A549 (cell line): ENCODE measurements at regions not wholly inside any gene's neighbourhood (a gene's known extent, or its start where the extent isn't known, plus 50 kb on each side); places are given as distances from the start of the nearest gene placed in this dataset.

Experiments used
- BHLHE40 ChIP-seq: IDR thresholded peaks from 2 replicates; pipeline ENCODE4 v1.6.1; 2012; ENCODE audit warnings: low read depth, low read length, inconsistent platforms
- CEBPB ChIP-seq, 2 experiments: fragments of >200 bp in 1 of 2; sonication (Bioruptor Twin) in 1 of 2; formaldehyde crosslinking in 1 of 2; IDR thresholded peaks; 2 replicates each; pipeline ENCODE4 v1.6.1; 2012 to 2016
- FOXS1 ChIP-seq: fragments of 250-450 bp; sonication (Bioruptor Pico); IDR thresholded peaks from 2 replicates; pipeline ENCODE4 v1.5.0; 2020; ENCODE audit warnings: mild to moderate bottlenecking, moderate library complexity
- HDAC2 ChIP-seq: fragments of 200-600 bp; sonication (generic); IDR thresholded peaks from 2 replicates; pipeline ENCODE4 v1.6.1; 2016
- JUN ChIP-seq, 2 experiments: fragments of >200 bp; sonication (Bioruptor Twin); formaldehyde crosslinking; IDR thresholded peaks; 2 replicates in 1 of 2; 3 replicates in 1 of 2; pipeline ENCODE4 v1.6.1; 2016 to 2017
- JUNB ChIP-seq: fragments of >200 bp; sonication (Bioruptor Twin); formaldehyde crosslinking; IDR thresholded peaks from 2 replicates; pipeline ENCODE4 v1.6.1; 2016
- MAZ ChIP-seq: fragments of 150-350 bp; IDR thresholded peaks from 2 replicates; pipeline ENCODE4 v1.6.1; 2014; ENCODE audit warnings: antibody characterized with exemption, low read depth, low read length, borderline replicate concordance
- MYC ChIP-seq: IDR thresholded peaks from 2 replicates; pipeline ENCODE4 v1.6.1; 2012; ENCODE audit warnings: mild to moderate bottlenecking, inconsistent platforms, low read length, improper control_type of control experiment, borderline replicate concordance
- RAD21 ChIP-seq, 2 experiments: fragments of >200 bp in 1 of 2; sonication (Bioruptor Twin) in 1 of 2; formaldehyde crosslinking in 1 of 2; IDR thresholded peaks in 1 of 2; conservative IDR thresholded peaks in 1 of 2; 2 replicates in 1 of 2; 3 replicates in 1 of 2; pipeline ENCODE4 v1.6.1; 2012 to 2018; ENCODE audit warnings: inconsistent platforms in 1 of 2
- ZFP36 ChIP-seq: fragments of 450-650 bp; IDR thresholded peaks from 2 replicates; pipeline ENCODE4 v1.6.1; 2014; ENCODE audit warnings: borderline replicate concordance; ENCODE audit not compliant: partially characterized antibody
- TF ChIP-seq, protein P1 (sequence below): fragments of >200 bp; sonication (Bioruptor Twin); formaldehyde crosslinking; IDR thresholded peaks from 3 replicates; pipeline ENCODE4 v1.5.1; 2016

DNA sequence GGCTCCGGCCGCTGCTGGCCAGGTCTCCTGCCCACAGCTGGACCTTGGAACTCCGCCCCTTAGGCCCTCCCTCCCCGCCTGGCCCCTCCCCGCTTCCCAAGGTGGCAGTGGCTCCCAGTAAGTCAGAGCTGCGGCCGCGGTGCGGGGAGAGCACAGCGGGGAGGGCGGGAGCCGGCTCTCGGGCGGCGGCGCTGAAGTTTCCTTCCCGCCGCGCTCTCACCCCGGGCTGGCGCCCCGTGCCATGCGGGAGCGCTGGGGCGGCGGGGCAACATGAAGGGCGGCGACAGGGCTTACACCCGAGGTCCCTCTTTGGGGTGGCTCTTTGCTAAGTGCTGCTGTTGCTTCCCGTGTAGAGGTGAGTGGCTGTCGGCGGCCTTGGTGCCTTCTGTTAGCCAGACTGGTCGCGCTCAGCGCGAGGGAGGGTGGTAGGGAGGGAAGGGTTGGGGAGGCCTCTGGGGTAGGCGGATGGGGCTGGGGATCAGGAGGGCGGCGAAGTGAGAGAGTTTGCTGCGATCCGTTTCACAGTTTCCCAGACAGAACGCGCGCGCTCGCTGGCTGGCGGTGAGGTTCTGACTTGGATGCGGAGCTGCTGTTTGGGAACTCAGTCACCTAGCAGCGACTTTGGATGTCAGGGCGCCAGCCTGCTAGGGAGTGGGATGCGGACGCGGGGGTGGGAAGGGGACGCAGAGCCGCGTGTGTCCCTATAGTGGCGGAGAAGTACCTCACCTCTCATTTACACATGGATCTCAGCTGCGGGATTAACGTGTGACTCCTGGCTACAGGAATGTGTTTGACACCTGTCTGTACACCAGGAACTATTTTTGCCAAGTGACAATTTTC lies 145.5 kb upstream of the UMPS start:
- TF ChIP-seq, protein P1, sequence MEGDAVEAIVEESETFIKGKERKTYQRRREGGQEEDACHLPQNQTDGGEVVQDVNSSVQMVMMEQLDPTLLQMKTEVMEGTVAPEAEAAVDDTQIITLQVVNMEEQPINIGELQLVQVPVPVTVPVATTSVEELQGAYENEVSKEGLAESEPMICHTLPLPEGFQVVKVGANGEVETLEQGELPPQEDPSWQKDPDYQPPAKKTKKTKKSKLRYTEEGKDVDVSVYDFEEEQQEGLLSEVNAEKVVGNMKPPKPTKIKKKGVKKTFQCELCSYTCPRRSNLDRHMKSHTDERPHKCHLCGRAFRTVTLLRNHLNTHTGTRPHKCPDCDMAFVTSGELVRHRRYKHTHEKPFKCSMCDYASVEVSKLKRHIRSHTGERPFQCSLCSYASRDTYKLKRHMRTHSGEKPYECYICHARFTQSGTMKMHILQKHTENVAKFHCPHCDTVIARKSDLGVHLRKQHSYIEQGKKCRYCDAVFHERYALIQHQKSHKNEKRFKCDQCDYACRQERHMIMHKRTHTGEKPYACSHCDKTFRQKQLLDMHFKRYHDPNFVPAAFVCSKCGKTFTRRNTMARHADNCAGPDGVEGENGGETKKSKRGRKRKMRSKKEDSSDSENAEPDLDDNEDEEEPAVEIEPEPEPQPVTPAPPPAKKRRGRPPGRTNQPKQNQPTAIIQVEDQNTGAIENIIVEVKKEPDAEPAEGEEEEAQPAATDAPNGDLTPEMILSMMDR = no peak
- TF ChIP-seq CEBPB (IDR thresholded peaks at IDR 0.05) = no peak
- no peak for TF ChIP-seq MYC
- TF ChIP-seq FOXS1 (CRISPR knock-in tag) = no peak
- TF ChIP-seq JUN (IDR thresholded peaks at IDR 0.05) = no peak
- no peak for TF ChIP-seq RAD21 (conservative IDR thresholded peaks at IDR 0.05 in 1 of 2, IDR thresholded peaks at IDR 0.05 in 1 of 2)
- TF ChIP-seq HDAC2 = no peak
- TF ChIP-seq MAZ = no peak
- TF ChIP-seq JUNB = no peak
- TF ChIP-seq BHLHE40 = no peak
- no peak for TF ChIP-seq ZFP36
